SK-N-SH (cell line): ENCODE measurements at regions not wholly inside any gene's neighbourhood (a gene's known extent, or its start where the extent isn't known, plus 50 kb on each side); places are given as distances from the start of the nearest gene placed in this dataset.

Source experiments
- CTCF ChIA-PET: fragments of 300-600, 350-600 bp; formaldehyde crosslinking; extraction: SDS; loops from one replicate; lab custom pipeline; 2021; lab: Yijun Ruan, JAX
- POLR2A ChIA-PET: fragments of 350-600 bp; sonication (Branson Sonifier 250); formaldehyde crosslinking; extraction: SDS; loops from one replicate; lab custom pipeline; 2020; ENCODE audit warnings: antibody characterized with exemption, inconsistent platforms; lab: Yijun Ruan, JAX
- DNase-seq: peaks from one replicate; pipeline ENCODE4 v3.0.0; 2012
- H2AFZ ChIP-seq: fragments of 200-600 bp; sonication (generic); 2 replicates; pipeline ENCODE4 v1.8.1; 2016; ENCODE audit warnings: antibody characterized with exemption, mild to moderate bottlenecking, low read depth
- H3F3A ChIP-seq: fragments of 200-600 bp; sonication (generic); replicated peaks from 2 replicates; pipeline ENCODE3; 2016; ENCODE audit warnings: antibody characterized with exemption, mild to moderate bottlenecking; ENCODE audit not compliant: insufficient read depth
- H3K27ac ChIP-seq, 2 experiments: fragments of 200-500 bp in 1 of 2; fragments of 200-600 bp in 1 of 2; sonication (Bioruptor generic) in 1 of 2; sonication (generic), shearing (Covaris generic) in 1 of 2; 2 replicates each; pipeline versions ENCODE4 v1.5.1 to v1.6.1; 2014 to 2016; ENCODE audit warnings: low read depth in 2 of 2, inconsistent platforms in 1 of 2, low read length in 1 of 2, mild to moderate bottlenecking in 1 of 2, mixed read lengths in 1 of 2
- H3K27me3 ChIP-seq: fragments of 200-600 bp; sonication (generic), shearing (Covaris generic); 2 replicates; pipeline ENCODE4 v1.6.1; 2016; ENCODE audit warnings: mixed run types; ENCODE audit not compliant: insufficient read depth
- H3K36me3 ChIP-seq, 2 experiments: fragments of 200-500 bp in 1 of 2; fragments of 200-600 bp in 1 of 2; sonication (Bioruptor generic) in 1 of 2; sonication (generic) in 1 of 2; replicated peaks in 1 of 2; 2 replicates each; pipeline versions ENCODE3 to v1.5.1; 2014 to 2016; ENCODE audit warnings: low read length in 1 of 2, mild to moderate bottlenecking in 1 of 2; ENCODE audit not compliant: insufficient read depth in 2 of 2, control insufficient read depth in 1 of 2
- H3K4me1 ChIP-seq, 2 experiments: fragments of 200-500 bp in 1 of 2; fragments of 200-600 bp in 1 of 2; sonication (Bioruptor generic) in 1 of 2; sonication (generic), shearing (Covaris generic) in 1 of 2; 2 replicates each; pipeline versions ENCODE4 v1.5.1 to v1.6.1; 2014 to 2016; ENCODE audit warnings: low read depth in 1 of 2, low read length in 1 of 2, mixed run types in 1 of 2; ENCODE audit not compliant: insufficient read depth in 2 of 2, control insufficient read depth in 1 of 2
- H3K4me2 ChIP-seq: fragments of 200-600 bp; sonication (generic), shearing (Covaris generic); 2 replicates; pipeline ENCODE4 v1.6.1; 2017; ENCODE audit warnings: mixed run types
- H3K4me3 ChIP-seq, 2 experiments: fragments of 200-500 bp in 1 of 2; fragments of 200-600 bp in 1 of 2; sonication (Bioruptor generic) in 1 of 2; sonication (generic), shearing (Covaris generic) in 1 of 2; 2 replicates each; pipeline versions ENCODE4 v1.5.1 to v1.8.1; 2014 to 2016; ENCODE audit warnings: low read depth in 2 of 2, inconsistent platforms in 1 of 2, low read length in 1 of 2, mild to moderate bottlenecking in 1 of 2, mixed read lengths in 1 of 2, moderate library complexity in 1 of 2
- H3K79me2 ChIP-seq: fragments of 200-600 bp; sonication (generic); 2 replicates; pipeline ENCODE4 v1.8.1; 2017; ENCODE audit warnings: mild to moderate bottlenecking; ENCODE audit not compliant: insufficient read depth
- H3K9ac ChIP-seq: fragments of 200-600 bp; sonication (generic); 2 replicates; pipeline ENCODE4 v1.6.1; 2017; ENCODE audit warnings: mixed run types
- H3K9me2 ChIP-seq: fragments of 200-600 bp; sonication (generic); 2 replicates; pipeline ENCODE4 v1.6.1; 2017; ENCODE audit warnings: mixed run types
- H3K9me3 ChIP-seq: fragments of 200-600 bp; sonication (generic); 2 replicates; pipeline ENCODE4 v1.6.1; 2017; ENCODE audit warnings: mixed run types, mild to moderate bottlenecking, moderate library complexity
- H4K20me1 ChIP-seq: fragments of 200-600 bp; sonication (generic); 2 replicates; pipeline ENCODE4 v1.6.1; 2017; ENCODE audit warnings: mild to moderate bottlenecking, mixed run types; ENCODE audit not compliant: insufficient read depth
- EP300 ChIP-seq, 2 experiments: IDR thresholded peaks; 2 replicates each; pipeline versions ENCODE4 v1.4.0 to v1.6.1; 2012; ENCODE audit warnings: borderline replicate concordance in 1 of 2, low read depth in 1 of 2, low read length in 1 of 2
- GATA2 ChIP-seq: sonication (generic); formaldehyde crosslinking; IDR thresholded peaks from 2 replicates; pipeline ENCODE4 v1.5.0; 2020; ENCODE audit warnings: mild to moderate bottlenecking, missing genetic modification reagents
- MXI1 ChIP-seq: IDR thresholded peaks from 2 replicates; pipeline ENCODE4 v1.6.1; 2012; ENCODE audit warnings: mild to moderate bottlenecking, low read depth, low read length, improper control_type of control experiment
- POLR2AphosphoS5 ChIP-seq: IDR thresholded peaks from 2 replicates; pipeline ENCODE4 v1.6.1; 2012; ENCODE audit warnings: low read depth, low read length
- RCOR1 ChIP-seq: fragments of 150-350 bp; IDR thresholded peaks from 2 replicates; pipeline ENCODE4 v1.6.1; 2017; ENCODE audit warnings: antibody characterized with exemption, low read length
- RXRA ChIP-seq: IDR thresholded peaks from 2 replicates; pipeline ENCODE4 v1.4.0; 2012; ENCODE audit warnings: low read depth, mild to moderate bottlenecking, borderline replicate concordance
- TCF12 ChIP-seq: IDR thresholded peaks from 2 replicates; pipeline ENCODE4 v1.4.0; 2012
- YY1 ChIP-seq: IDR thresholded peaks from 2 replicates; pipeline ENCODE4 v1.4.0; 2012; ENCODE audit warnings: low read depth, mild to moderate bottlenecking
- WGBS: methylation state at CpG from one replicate; pipeline ENCODE4 v1.1.6; 2017; ENCODE audit warnings: low lambda C conversion rate; 5-methylcytosine and 5-hydroxymethylcytosine counted together
- TF ChIP-seq, protein P1 (sequence below): IDR thresholded peaks from 2 replicates; pipeline ENCODE4 v1.4.0; 2012; ENCODE audit warnings: low read depth, borderline replicate concordance
- TF ChIP-seq, protein P2 (sequence below): IDR thresholded peaks from 2 replicates; pipeline ENCODE4; 2012
- TF ChIP-seq, protein P3 (sequence below): IDR thresholded peaks from 2 replicates; pipeline ENCODE4 v1.4.0; 2012; ENCODE audit warnings: low read depth, borderline replicate concordance

DNA sequence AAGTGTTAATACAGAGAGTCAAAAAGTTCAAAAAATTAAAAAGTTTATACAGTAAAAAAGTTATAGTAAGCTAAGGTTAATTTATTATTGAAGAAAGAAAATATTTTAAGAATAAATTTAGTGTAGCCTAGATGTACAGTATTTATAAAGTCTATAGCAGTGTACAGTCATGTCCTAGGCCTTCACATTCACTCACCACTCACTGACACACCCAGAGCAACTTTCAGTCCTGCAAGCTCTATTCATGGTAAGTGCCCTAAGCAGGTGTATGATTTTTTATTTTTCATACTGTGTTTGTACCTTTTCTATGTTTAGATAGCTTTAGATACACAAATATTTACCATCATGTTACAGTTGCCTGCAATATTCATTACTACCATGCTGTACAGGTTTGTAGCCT is 108.9 kb downstream of the FHIP1A start:
- Histone ChIP-seq H2AFZ (no peak overlapping the region), H3K27ac (no peak overlapping the region), H3K4me2 (no peak overlapping the region), H4K20me1 (no peaks in the 10 kb centered on the region), H3K79me2 (no peaks in the 10 kb centered on the region), H3K4me1 (peaks cover 0 to 10% of the 10 kb centered on the region in 2 experiments; a peak in 2 of 4 replicates), H3K27me3 (no peaks in the 10 kb centered on the region), H3K4me3 (no peak overlapping the region), H3F3A (no peaks in the 10 kb centered on the region), H3K9me3 (no peaks in the 10 kb centered on the region)
- CTCF ChIA-PET, result interaction anchor here (1.2 kb wide), 1 partner anchor 86 kb away, joined by 4 read pairs; no protein-coding TSS in a partner anchor
- no peak for DNase-seq
- POLR2A ChIA-PET, result no interaction called here
- TF ChIP-seq, protein P1, sequence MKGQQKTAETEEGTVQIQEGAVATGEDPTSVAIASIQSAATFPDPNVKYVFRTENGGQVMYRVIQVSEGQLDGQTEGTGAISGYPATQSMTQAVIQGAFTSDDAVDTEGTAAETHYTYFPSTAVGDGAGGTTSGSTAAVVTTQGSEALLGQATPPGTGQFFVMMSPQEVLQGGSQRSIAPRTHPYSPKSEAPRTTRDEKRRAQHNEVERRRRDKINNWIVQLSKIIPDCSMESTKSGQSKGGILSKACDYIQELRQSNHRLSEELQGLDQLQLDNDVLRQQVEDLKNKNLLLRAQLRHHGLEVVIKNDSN, result no peak
- TF ChIP-seq, all 33 proteins: peak for 0
- Histone ChIP-seq H3K9me2 (no peaks in the 10 kb centered on the region), H3K9ac (no peak overlapping the region), H3K36me3 (no peaks in the 10 kb centered on the region)

DNA sequence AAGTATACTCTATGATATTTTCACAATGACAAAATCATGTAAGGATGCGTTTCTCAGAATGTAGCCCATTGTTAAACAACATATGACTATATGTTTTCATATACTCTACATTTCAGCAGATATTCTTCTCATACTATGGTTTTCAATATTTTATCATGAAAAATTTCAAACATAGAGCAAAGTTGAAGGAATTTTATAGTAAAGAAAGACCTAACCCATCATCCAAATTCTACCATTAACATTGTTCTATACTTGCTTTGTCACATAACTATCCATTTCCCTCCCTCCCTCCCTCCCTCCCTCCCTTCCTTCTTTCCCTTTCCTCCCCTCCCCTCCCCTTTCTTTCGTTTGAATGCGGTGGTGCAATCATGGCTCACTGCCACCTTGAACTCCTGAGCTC is 109.4 kb downstream of the FHIP1A start:
- H3K36me3 ChIP-seq, result no peaks in the 10 kb centered on the region
- POLR2A ChIA-PET, result no interaction called here
- no peak overlapping the region for H2AFZ ChIP-seq
- H3K4me1 ChIP-seq, result peaks cover 0 to 12% of the 10 kb centered on the region in 2 experiments; a peak in 2 of 4 replicates
- DNase-seq, result no peak
- CTCF ChIA-PET, result interaction anchor here (1.2 kb wide), 1 partner anchor 86 kb away, joined by 4 read pairs; no protein-coding TSS in a partner anchor
- 89% methylated on average over 3 of the region's 3 CpGs for whole genome bisulfite sequencing
- H3K4me2 ChIP-seq, result no peak overlapping the region
- no peak overlapping the region for H3K27ac ChIP-seq
- no peaks in the 10 kb centered on the region for H3K79me2 ChIP-seq
- no peaks in the 10 kb centered on the region for H3K27me3 ChIP-seq
- no peak overlapping the region for H3K9ac ChIP-seq
- H3K9me2 ChIP-seq, result no peaks in the 10 kb centered on the region
- no peak for TF ChIP-seq MXI1
- TF ChIP-seq EP300 (IDR thresholded peaks at IDR 0.05; ENCODE audit: borderline replicate concordance in 1 of 2, low read depth in 1 of 2, low read length in 1 of 2), result no peak
- TF ChIP-seq, protein P2, sequence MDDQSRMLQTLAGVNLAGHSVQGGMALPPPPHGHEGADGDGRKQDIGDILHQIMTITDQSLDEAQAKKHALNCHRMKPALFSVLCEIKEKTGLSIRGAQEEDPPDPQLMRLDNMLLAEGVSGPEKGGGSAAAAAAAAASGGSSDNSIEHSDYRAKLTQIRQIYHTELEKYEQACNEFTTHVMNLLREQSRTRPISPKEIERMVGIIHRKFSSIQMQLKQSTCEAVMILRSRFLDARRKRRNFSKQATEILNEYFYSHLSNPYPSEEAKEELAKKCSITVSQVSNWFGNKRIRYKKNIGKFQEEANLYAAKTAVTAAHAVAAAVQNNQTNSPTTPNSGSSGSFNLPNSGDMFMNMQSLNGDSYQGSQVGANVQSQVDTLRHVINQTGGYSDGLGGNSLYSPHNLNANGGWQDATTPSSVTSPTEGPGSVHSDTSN, result no peak
- no peak for TF ChIP-seq RXRA
- H3F3A ChIP-seq, result no peaks in the 10 kb centered on the region
- no peaks in the 10 kb centered on the region for H3K9me3 ChIP-seq
- no peak overlapping the region for H3K4me3 ChIP-seq
- H4K20me1 ChIP-seq, result no peaks in the 10 kb centered on the region

DNA sequence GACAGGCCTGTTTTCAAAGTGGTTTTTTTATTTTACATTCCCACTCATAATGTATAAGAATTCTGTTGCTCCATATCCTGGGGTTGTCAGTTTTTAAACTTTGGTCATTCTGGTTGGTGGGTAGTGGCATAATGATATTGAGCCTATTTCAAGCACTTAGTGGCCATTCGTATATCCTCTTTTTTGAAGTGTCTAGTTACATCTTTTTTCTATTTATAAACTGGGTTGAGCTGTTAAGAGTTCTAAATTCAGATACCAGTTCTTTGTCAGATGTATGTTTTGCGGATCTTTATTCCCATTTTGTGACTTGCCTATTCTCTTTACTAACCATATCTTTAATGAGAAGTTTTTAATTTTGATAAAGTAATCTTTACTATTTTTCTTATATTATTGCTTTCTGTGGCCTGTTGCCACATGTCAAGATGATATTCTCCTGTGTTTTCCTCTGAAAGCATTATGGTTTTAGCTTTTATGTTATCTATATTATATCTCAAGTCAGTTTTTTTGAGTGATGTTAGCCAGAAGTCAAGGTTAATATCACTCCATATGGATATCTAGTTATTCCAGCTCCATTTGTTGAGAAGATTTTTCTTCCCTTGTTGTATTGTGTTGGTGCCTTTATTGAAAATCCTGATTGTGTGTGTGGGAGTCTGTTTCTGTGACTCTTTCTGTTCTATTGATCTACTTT is 110.9 kb downstream of the FHIP1A start:
- Histone ChIP-seq H3K4me1 (peaks cover 0 to 13% of the 10 kb centered on the region in 2 experiments; a peak in 2 of 4 replicates), H3K9ac (no peak overlapping the region), H3K4me3 (no peak overlapping the region), H3K4me2 (no peak overlapping the region), H4K20me1 (no peaks in the 10 kb centered on the region), H3K9me3 (no peaks in the 10 kb centered on the region), H3K27ac (peak overlapping the region in 1 of 2 experiments; percentile 72; a peak in 2 of 4 replicates), H2AFZ (no peak overlapping the region), H3F3A (no peaks in the 10 kb centered on the region), H3K27me3 (no peaks in the 10 kb centered on the region), H3K9me2 (no peaks in the 10 kb centered on the region), H3K79me2 (no peaks in the 10 kb centered on the region), H3K36me3 (no peaks in the 10 kb centered on the region)
- 60% methylated on average over 2 of the region's 2 CpGs for WGBS
- peak; percentile 32 for DNase-seq
- POLR2A ChIA-PET, result no interaction called here
- CTCF ChIA-PET, result interaction anchor here (0.9 to 1.7 kb wide), 2 partner anchors 9 to 23 kb away, joined by 3 to 4 read pairs; no protein-coding TSS in a partner anchor
- TF ChIP-seq, protein P1, result no peak
- TF ChIP-seq YY1 (no peak), RCOR1 (0 out of 2 replicates have a peak, but pooled peaks have one; percentile 15), POLR2AphosphoS5 (no peak), GATA2 (CRISPR knock-in tag) (peak; percentile 79), TCF12 (peak; percentile 87), RXRA (no peak)
- TF ChIP-seq, protein P2, result peak; percentile 71
- TF ChIP-seq, protein P3, sequence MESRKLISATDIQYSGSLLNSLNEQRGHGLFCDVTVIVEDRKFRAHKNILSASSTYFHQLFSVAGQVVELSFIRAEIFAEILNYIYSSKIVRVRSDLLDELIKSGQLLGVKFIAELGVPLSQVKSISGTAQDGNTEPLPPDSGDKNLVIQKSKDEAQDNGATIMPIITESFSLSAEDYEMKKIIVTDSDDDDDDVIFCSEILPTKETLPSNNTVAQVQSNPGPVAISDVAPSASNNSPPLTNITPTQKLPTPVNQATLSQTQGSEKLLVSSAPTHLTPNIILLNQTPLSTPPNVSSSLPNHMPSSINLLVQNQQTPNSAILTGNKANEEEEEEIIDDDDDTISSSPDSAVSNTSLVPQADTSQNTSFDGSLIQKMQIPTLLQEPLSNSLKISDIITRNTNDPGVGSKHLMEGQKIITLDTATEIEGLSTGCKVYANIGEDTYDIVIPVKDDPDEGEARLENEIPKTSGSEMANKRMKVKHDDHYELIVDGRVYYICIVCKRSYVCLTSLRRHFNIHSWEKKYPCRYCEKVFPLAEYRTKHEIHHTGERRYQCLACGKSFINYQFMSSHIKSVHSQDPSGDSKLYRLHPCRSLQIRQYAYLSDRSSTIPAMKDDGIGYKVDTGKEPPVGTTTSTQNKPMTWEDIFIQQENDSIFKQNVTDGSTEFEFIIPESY, result no peak
